ENCODE measurements at regions not wholly inside any gene's neighbourhood (a gene's known extent, or its start where the extent isn't known, plus 50 kb on each side); places are given as distances from the start of the nearest gene placed in this dataset.
A peak's percentile ranks its signal among the peaks of the same experiment; 100 is the strongest.

GRCh38 chr2:144333143-144333555, 186.8 kb downstream of the ZEB2 start:
- DNase-seq: no peak

GRCh38 chr2:144332356-144333142, 187.4 kb downstream of the ZEB2 start:
- peak; percentile 83 for DNase-seq

- no peak for DNase-seq
These were observed 188.1 kb downstream of the ZEB2 start for GRCh38 chr2:144331674-144332355.

GRCh38 chr2:144330951-144331673, 188.8 kb downstream of the ZEB2 start:
- DNase-seq: no peak

- DNase-seq: no peak
These were observed 190.4 kb downstream of the ZEB2 start for GRCh38 chr2:144329472-144329871.

GRCh38 chr2:144328938-144329337, 191.0 kb downstream of the ZEB2 start:
- no peak for DNase-seq

GRCh38 chr2:144326825-144327224, 193.1 kb downstream of the ZEB2 start:
- DNase-seq: no peak

GRCh38 chr2:144325086-144325485, 194.8 kb downstream of the ZEB2 start:
- DNase-seq: no peak

- DNase-seq: no peak
These were observed 195.4 kb downstream of the ZEB2 start for GRCh38 chr2:144324446-144325045.

- no peak for DNase-seq
These were observed 196.0 kb downstream of the ZEB2 start for GRCh38 chr2:144323946-144324345.

GRCh38 chr2:144322379-144322778, 197.5 kb downstream of the ZEB2 start:
- no peak for DNase-seq

GRCh38 chr2:144320491-144320890, 199.4 kb downstream of the ZEB2 start:
- no peak for DNase-seq

GRCh38 chr2:144317071-144317738, 202.7 kb downstream of the ZEB2 start:
- no peak for DNase-seq

- DNase-seq: no peak
These were observed 208.9 kb downstream of the ZEB2 start for GRCh38 chr2:144310889-144311608.

- no peak for DNase-seq
These were observed 209.4 kb downstream of the ZEB2 start for GRCh38 chr2:144310484-144310883.

- no peak for DNase-seq
These were observed 212.2 kb downstream of the ZEB2 start for GRCh38 chr2:144307711-144308110.

GRCh38 chr2:144304202-144304601, 215.7 kb downstream of the ZEB2 start:
- no peak for DNase-seq

- DNase-seq: no peak
These were observed 219.3 kb downstream of the ZEB2 start for GRCh38 chr2:144300632-144301031.

GRCh38 chr2:144290276-144290675, 229.6 kb downstream of the ZEB2 start:
- no peak for DNase-seq

GRCh38 chr2:144288438-144288837, 231.5 kb downstream of the ZEB2 start:
- no peak for DNase-seq

GRCh38 chr2:144285324-144285723, 234.6 kb downstream of the ZEB2 start:
- DNase-seq: no peak

GRCh38 chr2:144281476-144281875, 238.4 kb downstream of the ZEB2 start:
- no peak for DNase-seq

Data from activated gamma-delta T cell (primary cell).